Ishikawa (cell line): ENCODE measurements at regions not wholly inside any gene's neighbourhood (a gene's known extent, or its start where the extent isn't known, plus 50 kb on each side); places are given as distances from the start of the nearest gene placed in this dataset.

Experiments
- CEBPB ChIP-seq: IDR thresholded peaks from 2 replicates; pipeline ENCODE4 v1.6.1; 2012
- CREB1 ChIP-seq: IDR thresholded peaks from 2 replicates; pipeline ENCODE4 v1.6.1; 2012; ENCODE audit warnings: low read depth
- EGR1 ChIP-seq: IDR thresholded peaks from 2 replicates; pipeline ENCODE4 v1.6.1; 2012
- EP300 ChIP-seq: IDR thresholded peaks from 2 replicates; pipeline ENCODE4 v1.6.1; 2012; ENCODE audit warnings: borderline replicate concordance
- FOXM1 ChIP-seq: IDR thresholded peaks from 2 replicates; pipeline ENCODE4 v1.6.1; 2012; ENCODE audit warnings: low read depth, borderline replicate concordance
- MAX ChIP-seq: IDR thresholded peaks from 2 replicates; pipeline ENCODE4 v1.6.1; 2012
- NFIC ChIP-seq: IDR thresholded peaks from 2 replicates; pipeline ENCODE4 v1.6.1; 2012
- RAD21 ChIP-seq: IDR thresholded peaks from 2 replicates; pipeline ENCODE4 v1.6.1; 2012; ENCODE audit warnings: low read depth
- REST ChIP-seq: IDR thresholded peaks from 2 replicates; pipeline ENCODE4 v1.6.1; 2012; ENCODE audit warnings: low read depth, mild to moderate bottlenecking
- TAF1 ChIP-seq: IDR thresholded peaks from 2 replicates; pipeline ENCODE4 v1.6.1; 2012; ENCODE audit warnings: low read depth, mild to moderate bottlenecking
- TCF12 ChIP-seq: IDR thresholded peaks from 2 replicates; pipeline ENCODE4 v1.6.1; 2012; ENCODE audit warnings: low read depth
- TEAD4 ChIP-seq: IDR thresholded peaks from 2 replicates; pipeline ENCODE4 v1.6.1; 2012
- USF1 ChIP-seq: IDR thresholded peaks from 2 replicates; pipeline ENCODE4 v1.6.1; 2012
- YY1 ChIP-seq: IDR thresholded peaks from 2 replicates; pipeline ENCODE4 v1.6.1; 2012; ENCODE audit warnings: low read depth
- ZBTB7A ChIP-seq: IDR thresholded peaks from 2 replicates; pipeline ENCODE4 v1.6.1; 2012; ENCODE audit warnings: low read depth

- TF ChIP-seq RAD21 (no peak), EGR1 (no peak), MAX (no peak), YY1 (no peak), TCF12 (no peak), FOXM1 (no peak), TEAD4 (no peak), NFIC (no peak), REST (no peak), CEBPB (no peak), TAF1 (no peak), USF1 (no peak), ZBTB7A (no peak)
Measured at GRCh38 chr20:23195636-23196035, 109.5 kb upstream of the CD93 start.

- no peak for TF ChIP-seq EGR1
- no peak for TF ChIP-seq CEBPB
- TF ChIP-seq NFIC = no peak
- TF ChIP-seq REST = no peak
Measured at GRCh38 chr20:23193801-23194384, 107.8 kb upstream of the CD93 start.

- TF ChIP-seq NFIC (no peak), ZBTB7A (no peak), TAF1 (no peak), FOXM1 (no peak), CEBPB (no peak), REST (no peak), CREB1 (no peak), MAX (no peak), USF1 (no peak)
Measured at GRCh38 chr20:23192469-23192868, 106.3 kb upstream of the CD93 start.

- TF ChIP-seq FOXM1 (no peak), USF1 (no peak), TEAD4 (no peak), NFIC (no peak), RAD21 (no peak), ZBTB7A (no peak), CREB1 (no peak), EP300 (no peak), MAX (no peak), TAF1 (no peak), YY1 (no peak), CEBPB (no peak), REST (no peak), EGR1 (no peak), TCF12 (no peak)
Measured at GRCh38 chr20:23190557-23190956, 104.4 kb upstream of the CD93 start.
